KMS-11 (cell line): ENCODE measurements at regions not wholly inside any gene's neighbourhood (a gene's known extent, or its start where the extent isn't known, plus 50 kb on each side); places are given as distances from the start of the nearest gene placed in this dataset.

Experiments used
- H2AFZ ChIP-seq: fragments of 200-600 bp; sonication (generic); 2 replicates; pipeline ENCODE4 v1.6.1; 2016; ENCODE audit warnings: antibody characterized with exemption, mixed run types, low read depth
- H3K27ac ChIP-seq: fragments of 200-600 bp; sonication (generic); 2 replicates; pipeline ENCODE4 v1.6.1; 2016; ENCODE audit warnings: mild to moderate bottlenecking, mixed run types
- H3K27me3 ChIP-seq: fragments of 200-600 bp; sonication (generic); 2 replicates; pipeline ENCODE4 v1.6.1; 2017; ENCODE audit warnings: mild to moderate bottlenecking, low read depth, mixed run types, moderate library complexity; ENCODE audit not compliant: insufficient read depth
- H3K36me3 ChIP-seq: fragments of 200-600 bp; sonication (generic); 2 replicates; pipeline ENCODE4 v1.6.1; 2017; ENCODE audit warnings: mild to moderate bottlenecking, mixed run types; ENCODE audit not compliant: insufficient read depth
- H3K4me1 ChIP-seq: fragments of 200-600 bp; sonication (generic); 2 replicates; pipeline ENCODE4 v1.6.1; 2016; ENCODE audit warnings: mild to moderate bottlenecking, low read depth, mixed run types; ENCODE audit not compliant: poor library complexity, severe bottlenecking
- H3K4me2 ChIP-seq: fragments of 200-600 bp; sonication (generic); 2 replicates; pipeline ENCODE4 v1.7.0; 2016; ENCODE audit warnings: mild to moderate bottlenecking, mixed run types
- H3K4me3 ChIP-seq: fragments of 200-600 bp; sonication (generic); IDR thresholded peaks from 2 replicates; pipeline ENCODE4 v1.6.1; 2017; ENCODE audit warnings: low read depth, low read length, mixed read lengths; ENCODE audit not compliant: insufficient read depth
- H3K79me2 ChIP-seq: fragments of 200-600 bp; sonication (generic); 2 replicates; pipeline ENCODE4 v1.6.1; 2016; ENCODE audit warnings: low read depth, mixed run types; ENCODE audit not compliant: insufficient read depth
- H3K9ac ChIP-seq: fragments of 200-600 bp; sonication (generic); 2 replicates; pipeline ENCODE4 v1.6.1; 2016; ENCODE audit warnings: mild to moderate bottlenecking, mixed run types
- H4K20me1 ChIP-seq: fragments of 200-600 bp; sonication (generic); 2 replicates; pipeline ENCODE4 v1.6.1; 2016; ENCODE audit warnings: mild to moderate bottlenecking, mixed run types; ENCODE audit not compliant: insufficient read depth
- TF ChIP-seq, protein P1 (sequence below): fragments of 200-600 bp; sonication (generic); conservative IDR thresholded peaks from 2 replicates; pipeline ENCODE4 v1.6.1; 2017; ENCODE audit warnings: low read depth, mild to moderate bottlenecking, antibody characterized with exemption, low read length, moderate library complexity, mixed read lengths

DNA sequence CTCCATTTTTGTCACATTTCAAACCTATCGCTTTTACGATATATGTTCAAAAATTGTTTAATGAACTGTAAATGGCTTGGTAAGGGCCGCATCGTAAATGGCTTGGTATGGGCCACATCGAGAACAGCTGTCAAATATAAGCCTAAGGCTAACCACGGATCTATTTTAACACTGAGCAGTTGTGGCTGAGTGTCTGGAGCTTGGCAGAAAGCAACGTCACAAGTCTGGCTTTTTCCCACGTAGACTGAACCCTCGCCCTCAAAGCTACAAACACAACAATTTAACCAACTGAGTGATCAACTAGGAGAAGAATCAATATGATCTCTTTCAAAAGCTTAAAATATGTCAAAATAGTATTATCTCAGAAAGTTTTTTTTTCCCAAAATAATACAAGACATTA lies 71.4 kb upstream of the PRSS16 start:
- H3K79me2 ChIP-seq: no peaks in the 10 kb centered on the region
- H4K20me1 ChIP-seq: no peaks in the 10 kb centered on the region
- H3K36me3 ChIP-seq: no peaks in the 10 kb centered on the region
- H3K4me3 ChIP-seq: no peak overlapping the region
- H3K9ac ChIP-seq: peak overlapping the region; percentile 38; the same call in 1 of the 2 replicates
- H3K4me2 ChIP-seq: peak overlapping the region; percentile 41; the same call in 1 of the 2 replicates
- H3K4me1 ChIP-seq: peaks cover 4% of the 10 kb centered on the region
- no peaks in the 10 kb centered on the region for H3K27me3 ChIP-seq
- H2AFZ ChIP-seq: peak overlapping the region; percentile 79; the same call in 1 of the 2 replicates
- TF ChIP-seq, protein P1, sequence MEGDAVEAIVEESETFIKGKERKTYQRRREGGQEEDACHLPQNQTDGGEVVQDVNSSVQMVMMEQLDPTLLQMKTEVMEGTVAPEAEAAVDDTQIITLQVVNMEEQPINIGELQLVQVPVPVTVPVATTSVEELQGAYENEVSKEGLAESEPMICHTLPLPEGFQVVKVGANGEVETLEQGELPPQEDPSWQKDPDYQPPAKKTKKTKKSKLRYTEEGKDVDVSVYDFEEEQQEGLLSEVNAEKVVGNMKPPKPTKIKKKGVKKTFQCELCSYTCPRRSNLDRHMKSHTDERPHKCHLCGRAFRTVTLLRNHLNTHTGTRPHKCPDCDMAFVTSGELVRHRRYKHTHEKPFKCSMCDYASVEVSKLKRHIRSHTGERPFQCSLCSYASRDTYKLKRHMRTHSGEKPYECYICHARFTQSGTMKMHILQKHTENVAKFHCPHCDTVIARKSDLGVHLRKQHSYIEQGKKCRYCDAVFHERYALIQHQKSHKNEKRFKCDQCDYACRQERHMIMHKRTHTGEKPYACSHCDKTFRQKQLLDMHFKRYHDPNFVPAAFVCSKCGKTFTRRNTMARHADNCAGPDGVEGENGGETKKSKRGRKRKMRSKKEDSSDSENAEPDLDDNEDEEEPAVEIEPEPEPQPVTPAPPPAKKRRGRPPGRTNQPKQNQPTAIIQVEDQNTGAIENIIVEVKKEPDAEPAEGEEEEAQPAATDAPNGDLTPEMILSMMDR: no peak
- no peak overlapping the region; the same call in 1 of the 2 replicates for H3K27ac ChIP-seq

DNA sequence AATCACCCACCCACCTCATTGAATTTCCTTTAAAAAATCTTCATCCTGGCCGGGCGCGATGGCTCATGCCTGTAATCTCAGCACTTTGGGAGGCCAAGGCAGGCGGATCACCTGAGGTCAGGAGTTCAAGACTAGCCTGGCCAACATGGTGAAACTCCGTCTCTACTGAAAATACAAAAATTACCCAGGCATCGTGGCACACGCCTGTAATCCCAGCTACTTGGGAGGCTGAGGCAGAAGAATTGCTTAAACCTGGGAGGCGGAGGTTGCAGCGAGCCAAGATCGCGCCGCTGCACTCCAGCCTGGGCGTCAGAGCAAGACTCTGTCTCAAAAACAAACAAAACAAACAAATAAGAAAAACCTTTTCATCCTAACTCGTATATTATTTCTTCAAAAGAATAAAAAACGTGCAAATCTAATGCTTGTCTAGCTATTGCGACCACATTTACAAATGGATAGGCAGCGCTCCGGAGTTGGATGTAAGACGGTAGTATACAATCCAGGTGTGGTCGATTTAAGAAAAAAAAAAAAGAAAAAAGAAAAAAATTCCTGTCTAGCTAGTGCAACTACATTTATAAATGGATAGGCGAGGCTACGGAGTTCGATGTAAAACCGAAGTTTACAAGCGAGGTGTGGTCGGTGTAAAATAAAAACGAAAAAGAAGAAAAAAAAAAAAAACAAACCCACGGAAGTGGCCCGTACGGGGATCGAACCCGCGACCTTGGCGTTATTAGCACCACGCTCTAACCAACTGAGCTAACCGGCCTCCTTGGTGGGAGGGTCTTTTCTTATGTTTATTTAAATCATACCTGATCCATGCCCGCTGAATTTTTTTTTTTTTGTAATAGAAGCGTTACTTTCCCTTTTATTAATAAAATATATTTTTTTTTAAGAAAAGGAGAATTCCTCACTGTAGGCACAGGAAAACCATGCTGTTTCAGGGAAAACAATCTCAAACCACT lies 70.7 kb upstream of the PRSS16 start:
- Histone ChIP-seq H3K4me1 (peaks cover 4% of the 10 kb centered on the region), H3K36me3 (no peaks in the 10 kb centered on the region), H3K4me3 (no peak overlapping the region), H3K79me2 (no peaks in the 10 kb centered on the region), H3K27me3 (no peaks in the 10 kb centered on the region), H3K9ac (peak overlapping the region; percentile 72), H2AFZ (peak overlapping the region; percentile 85), H4K20me1 (no peaks in the 10 kb centered on the region), H3K27ac (peak overlapping the region; percentile 77), H3K4me2 (peak overlapping the region; percentile 49; the same call in 1 of the 2 replicates)
- TF ChIP-seq, protein P1: no peak

DNA sequence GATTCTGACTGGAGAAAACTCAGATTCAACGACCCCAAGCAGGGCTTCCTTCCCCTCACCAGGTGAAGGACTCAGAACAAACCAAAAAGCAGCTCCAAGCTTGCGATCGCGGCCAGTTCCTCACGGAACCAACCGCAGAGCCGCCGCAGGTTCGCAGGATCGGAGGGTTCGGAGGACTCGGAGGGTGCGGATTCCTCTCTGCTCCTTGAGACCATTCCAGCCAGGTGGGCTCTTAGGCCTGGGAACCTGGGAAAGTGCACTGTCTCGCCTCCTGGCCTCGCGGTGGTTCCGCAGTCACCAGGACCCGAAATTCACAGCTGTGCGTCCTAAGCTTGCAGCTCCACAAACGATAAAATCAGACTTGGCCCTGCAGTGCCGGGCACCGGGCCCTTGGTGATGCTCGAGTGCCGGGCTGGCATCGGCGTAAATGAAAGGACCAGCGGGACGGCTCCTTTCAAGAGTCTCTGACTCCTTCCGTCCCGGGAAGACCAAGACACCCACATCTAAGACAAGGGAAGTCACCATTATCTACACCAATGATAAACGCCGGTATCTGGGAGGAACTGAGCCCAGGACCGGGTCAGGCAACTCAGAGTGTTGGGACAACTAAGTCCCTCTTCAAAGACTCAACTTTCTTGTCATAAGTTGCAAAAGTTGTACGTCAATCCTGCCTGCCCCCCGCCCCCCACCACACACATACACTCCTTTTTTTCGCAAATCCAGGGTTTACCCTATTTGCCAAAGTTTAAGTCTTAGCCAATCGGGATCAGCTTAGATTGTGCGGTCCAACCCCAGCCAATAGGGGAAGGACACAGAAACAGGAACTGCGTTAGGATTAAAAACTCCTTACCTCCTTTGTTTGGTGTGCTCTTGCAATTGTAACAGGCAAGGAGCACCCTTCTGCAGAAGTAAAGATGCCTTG lies 69.8 kb upstream of the PRSS16 start:
- Histone ChIP-seq H2AFZ (peak overlapping the region; percentile 85), H3K4me1 (peaks cover 4% of the 10 kb centered on the region), H3K36me3 (no peaks in the 10 kb centered on the region), H4K20me1 (no peaks in the 10 kb centered on the region), H3K4me2 (peak overlapping the region; percentile 67), H3K4me3 (no peak overlapping the region), H3K27me3 (no peaks in the 10 kb centered on the region), H3K27ac (peak overlapping the region; percentile 77), H3K9ac (peak overlapping the region; percentile 72), H3K79me2 (no peaks in the 10 kb centered on the region)
- TF ChIP-seq, protein P1: peak; percentile 51; the same call in 1 of the 2 replicates

DNA sequence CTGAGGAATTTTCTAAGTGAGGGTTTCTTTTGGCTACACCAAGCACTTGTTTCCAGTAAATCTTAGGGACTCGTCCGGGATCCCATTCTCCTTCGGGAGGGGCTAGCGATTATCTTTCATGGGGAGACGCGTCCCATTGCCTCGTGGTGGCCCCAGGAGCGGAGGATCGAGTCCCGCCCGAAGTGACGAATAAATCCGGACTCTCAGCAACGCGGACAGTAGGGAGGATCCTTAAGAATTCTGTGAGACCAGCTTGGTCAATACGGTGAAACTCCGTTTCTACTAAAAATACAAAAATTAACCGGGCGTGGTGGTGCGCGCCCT lies 69.1 kb upstream of the PRSS16 start:
- Histone ChIP-seq H3K4me2 (peak overlapping the region; percentile 67), H3K9ac (peak overlapping the region; percentile 72), H4K20me1 (no peaks in the 10 kb centered on the region), H3K27me3 (no peaks in the 10 kb centered on the region), H2AFZ (peak overlapping the region; percentile 85), H3K4me1 (peaks cover 4% of the 10 kb centered on the region), H3K4me3 (no peak overlapping the region), H3K36me3 (no peaks in the 10 kb centered on the region), H3K27ac (peak overlapping the region; percentile 77), H3K79me2 (no peaks in the 10 kb centered on the region)
- TF ChIP-seq, protein P1: no peak
